ENCODE measurements at regions not wholly inside any gene's neighbourhood (a gene's known extent, or its start where the extent isn't known, plus 50 kb on each side); places are given as distances from the start of the nearest gene placed in this dataset.
"Not testable (repeated sequence)": the region's sequence is repeated elsewhere in the genome, so short reads cannot be mapped to it uniquely, and the experiment has no call there.

DNA sequence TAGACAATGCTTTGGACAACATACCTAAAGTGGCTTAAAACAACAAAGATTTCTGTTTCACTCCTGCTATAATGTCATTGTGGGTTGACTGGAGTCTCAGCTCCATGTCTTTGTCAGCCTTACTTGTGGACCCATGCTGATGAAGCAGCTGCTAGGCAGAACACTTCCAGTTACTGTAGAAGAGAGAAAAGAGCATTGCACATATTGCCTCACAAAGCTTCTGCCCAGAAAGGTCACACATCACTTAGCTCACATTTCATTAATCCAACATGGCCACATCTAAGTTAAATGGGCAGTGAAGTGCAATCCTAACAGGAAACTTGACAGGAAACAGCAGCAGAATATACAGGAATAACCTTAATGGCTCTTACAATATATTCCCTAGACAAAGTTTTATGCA lies 480.5 kb upstream of the HTR1E start:
- no peak for DNase-seq

DNA sequence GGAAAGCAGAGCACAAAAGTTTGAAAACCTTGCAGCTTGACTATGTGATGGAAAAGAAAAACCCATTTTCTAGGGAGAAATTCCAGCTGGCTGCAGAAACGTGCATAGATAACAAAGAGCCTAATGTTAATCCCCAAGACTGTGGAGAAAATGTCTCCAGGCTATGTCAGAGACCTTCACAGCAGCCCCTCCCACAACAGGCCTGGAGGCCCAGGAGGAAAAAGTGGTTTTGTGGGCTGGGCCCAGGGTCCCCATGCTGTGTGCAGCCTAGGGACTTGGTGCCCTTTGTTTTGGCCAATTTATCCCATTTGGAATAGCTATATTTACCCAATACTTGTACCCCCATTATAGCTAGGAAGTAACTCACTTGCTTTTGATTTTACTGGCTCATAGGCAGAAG lies 484.1 kb upstream of the HTR1E start:
- no peak for DNase-seq

DNA sequence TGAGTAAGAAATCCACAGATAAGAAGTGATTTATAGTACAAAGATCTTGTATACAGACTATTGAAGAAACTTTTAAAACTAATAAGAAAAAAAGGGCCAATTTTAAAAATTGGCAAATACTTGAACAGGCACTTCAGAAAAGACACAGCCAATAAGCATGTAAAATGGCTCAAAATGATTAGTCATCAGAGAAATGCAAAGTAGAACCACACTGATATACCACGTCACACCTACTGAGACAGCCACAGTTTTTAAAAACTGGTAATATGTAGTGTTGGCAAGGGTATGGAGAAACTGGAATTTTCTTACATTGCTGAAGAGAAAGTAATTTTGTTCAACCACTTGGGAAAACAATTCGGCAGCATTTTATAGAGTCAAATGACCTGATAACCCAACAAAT lies 488.9 kb upstream of the HTR1E start:
- no peak for DNase-seq

DNA sequence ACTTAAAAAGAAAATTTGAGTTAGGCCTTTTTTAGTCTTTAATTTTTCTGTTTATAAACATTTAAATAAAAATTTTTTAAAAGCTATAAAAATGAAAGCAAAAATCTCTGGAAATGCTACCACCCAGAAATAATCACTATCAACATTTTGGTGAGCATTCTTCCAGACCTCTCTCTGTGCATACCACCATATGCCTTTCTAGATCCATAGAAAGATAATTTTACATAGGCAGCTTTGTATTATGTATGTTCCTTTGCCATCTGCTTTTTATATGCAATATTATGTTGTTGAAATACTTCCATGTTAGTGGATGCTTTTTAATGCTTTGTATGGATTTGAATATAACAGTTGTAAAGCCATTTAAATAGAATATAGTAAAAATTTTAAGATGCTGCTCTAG lies 496.7 kb upstream of the HTR1E start:
- no peak for DNase-seq

DNA sequence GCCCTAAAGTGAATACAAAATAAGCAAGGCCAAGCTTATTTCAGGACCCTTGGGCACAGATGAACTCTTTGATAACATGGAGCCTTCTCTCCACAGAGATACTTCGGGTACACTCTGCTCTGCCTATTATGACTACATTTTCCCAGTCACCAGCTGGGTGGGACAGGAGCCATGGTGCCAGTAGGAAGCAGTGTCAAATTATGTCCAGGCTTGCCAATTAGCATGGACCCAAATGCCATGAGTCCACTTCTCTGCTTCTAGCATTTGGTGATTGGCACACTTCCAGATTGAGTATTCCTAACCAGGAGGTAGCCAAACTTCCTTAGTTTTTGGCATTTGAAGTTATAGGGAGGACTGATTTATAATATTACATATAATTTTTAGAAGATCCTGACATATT lies 513.8 kb upstream of the HTR1E start:
- DNase-seq: no peak

DNA sequence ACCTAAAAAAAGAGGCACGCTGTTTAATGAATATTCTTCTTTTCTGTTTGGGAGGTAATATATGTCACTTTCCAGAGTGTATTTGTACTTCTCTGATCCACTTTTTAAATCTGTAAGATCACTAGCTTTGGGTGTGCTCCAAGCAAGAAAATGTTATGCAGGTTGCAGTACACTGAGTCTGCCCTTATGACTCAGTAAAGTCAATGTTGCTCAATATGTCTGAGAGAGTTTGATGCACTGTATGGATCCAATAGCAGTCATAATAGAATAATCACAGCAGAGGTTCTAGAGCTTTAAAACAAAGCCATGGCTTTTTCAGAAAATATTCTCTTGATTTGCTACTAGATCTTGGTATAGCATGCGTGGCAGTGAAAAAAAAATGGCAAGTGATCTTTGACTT lies 525.3 kb upstream of the HTR1E start:
- no peak for DNase-seq

DNA sequence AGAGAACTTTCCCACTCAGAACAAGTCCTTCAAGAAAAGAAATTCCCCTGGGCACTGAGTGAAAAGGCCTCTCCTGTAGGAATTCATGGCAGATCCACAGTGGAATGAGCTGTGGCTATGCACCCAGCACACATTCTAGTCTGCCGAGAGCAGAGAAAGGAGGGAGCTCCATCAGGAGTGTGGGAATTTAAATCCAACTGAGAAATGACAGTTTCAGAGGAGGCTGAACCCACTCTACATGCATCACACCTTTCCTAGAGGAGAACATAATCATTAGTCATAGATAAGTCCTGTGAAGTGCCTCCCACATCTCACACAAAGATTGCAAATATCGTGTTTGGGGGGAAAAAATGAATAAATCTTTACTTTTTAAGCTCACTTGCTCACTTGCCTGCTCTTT lies 530.2 kb upstream of the HTR1E start:
- no peak for DNase-seq

DNA sequence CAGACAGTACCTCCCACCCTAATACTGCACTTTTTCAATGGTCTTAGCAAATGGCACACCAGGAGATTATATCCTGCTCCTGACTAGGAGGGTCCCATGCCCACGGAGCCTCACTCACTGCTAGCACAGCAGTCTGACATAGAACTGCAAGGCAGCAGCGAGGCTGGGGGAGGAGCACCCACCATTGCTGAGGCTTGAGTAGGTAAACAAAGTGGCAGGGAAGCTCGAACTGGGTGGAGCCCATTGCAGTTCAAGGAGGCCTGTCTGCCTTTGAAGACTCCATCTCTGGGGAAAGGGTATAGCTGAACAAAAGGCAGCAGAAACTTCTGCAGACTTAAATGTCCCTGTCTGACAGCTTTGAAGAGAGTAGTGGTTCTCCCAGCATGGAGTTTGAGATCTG lies 544.5 kb upstream of the HTR1E start:
- DNase-seq: not testable (repeated sequence)

DNA sequence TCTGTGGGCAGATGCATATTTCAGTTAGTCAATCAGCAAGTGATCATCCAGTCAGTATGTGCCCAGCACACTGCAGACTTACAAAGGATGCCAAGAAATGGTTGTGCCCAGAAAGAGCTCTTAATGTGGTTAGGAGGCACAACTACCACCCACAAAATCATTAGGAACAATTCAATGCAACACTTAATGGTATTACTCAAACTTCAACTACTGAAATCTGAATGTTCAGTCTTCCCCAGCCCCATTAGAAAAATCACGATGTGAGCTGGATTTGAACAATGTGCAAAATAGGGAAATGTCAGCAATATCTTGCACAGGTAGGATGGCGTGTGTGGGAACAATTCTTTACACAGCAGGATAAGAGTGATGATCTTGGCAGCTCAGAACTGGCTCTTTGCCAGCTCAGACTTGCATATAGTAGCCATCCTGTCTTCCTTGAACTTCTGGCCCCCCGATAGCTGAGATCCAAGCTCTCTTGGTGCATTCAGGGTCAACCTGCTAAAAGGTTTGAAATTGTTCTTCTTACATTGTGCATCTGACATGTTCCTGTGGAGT lies 556.7 kb upstream of the HTR1E start:
- DNase-seq: no peak

DNA sequence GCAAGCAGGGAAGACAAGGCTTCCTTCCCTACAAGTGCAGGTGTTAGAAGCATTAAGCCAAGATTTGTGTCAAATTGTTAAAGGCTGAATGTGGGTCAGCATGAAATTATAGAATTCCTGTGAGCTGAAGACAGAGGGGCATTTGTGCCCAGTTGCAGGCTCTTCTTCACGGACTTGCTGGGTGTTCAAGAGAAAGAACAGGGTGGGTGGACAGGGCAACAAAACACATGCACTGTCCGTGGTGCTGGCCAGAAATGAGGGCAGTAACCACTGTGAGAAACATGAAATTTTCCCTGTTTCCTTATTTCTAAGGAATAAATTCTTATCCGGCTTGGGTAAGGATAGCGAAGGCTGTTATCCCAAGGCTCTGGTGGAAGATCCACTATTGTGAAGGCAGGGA lies 579.5 kb upstream of the HTR1E start:
- DNase-seq: no peak

DNA sequence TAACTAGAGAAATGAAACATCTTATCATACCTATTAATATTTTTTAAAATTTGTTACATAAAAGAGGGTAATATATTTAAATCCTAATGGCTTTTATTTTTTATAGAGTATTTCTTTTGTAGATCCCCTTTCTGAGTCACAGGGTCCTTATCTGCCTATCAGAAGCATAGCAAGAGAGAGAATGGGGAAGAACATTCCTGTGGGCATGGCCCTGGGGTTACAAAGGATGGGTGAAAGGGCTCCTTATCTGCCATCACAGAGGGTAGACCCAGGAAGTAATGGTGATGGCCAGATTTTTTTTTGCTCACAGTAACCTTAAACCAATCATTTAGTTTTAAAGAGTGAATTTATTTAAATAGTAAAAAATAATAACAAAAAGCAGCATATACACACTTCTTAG lies 582.1 kb upstream of the HTR1E start:
- DNase-seq: no peak

DNA sequence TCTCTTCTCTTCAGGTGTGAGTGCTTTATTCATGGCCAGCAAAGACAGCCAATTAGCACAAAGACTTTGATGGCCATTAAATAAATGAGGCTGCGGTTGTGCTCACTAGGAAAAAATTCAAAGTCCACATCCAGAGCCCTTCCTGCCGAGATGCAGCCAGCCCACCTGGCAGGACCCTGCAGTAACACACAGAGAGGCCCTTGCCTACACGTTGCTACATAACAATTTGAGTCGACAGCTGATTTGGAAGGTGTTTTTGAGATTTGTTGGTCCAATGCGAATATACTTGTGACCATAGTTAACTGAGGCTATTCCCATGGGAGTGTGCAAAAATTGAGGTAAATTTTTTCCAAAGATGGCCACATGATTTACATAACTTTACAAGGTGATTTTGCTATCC lies 605.4 kb upstream of the HTR1E start:
- no peak for DNase-seq

DNA sequence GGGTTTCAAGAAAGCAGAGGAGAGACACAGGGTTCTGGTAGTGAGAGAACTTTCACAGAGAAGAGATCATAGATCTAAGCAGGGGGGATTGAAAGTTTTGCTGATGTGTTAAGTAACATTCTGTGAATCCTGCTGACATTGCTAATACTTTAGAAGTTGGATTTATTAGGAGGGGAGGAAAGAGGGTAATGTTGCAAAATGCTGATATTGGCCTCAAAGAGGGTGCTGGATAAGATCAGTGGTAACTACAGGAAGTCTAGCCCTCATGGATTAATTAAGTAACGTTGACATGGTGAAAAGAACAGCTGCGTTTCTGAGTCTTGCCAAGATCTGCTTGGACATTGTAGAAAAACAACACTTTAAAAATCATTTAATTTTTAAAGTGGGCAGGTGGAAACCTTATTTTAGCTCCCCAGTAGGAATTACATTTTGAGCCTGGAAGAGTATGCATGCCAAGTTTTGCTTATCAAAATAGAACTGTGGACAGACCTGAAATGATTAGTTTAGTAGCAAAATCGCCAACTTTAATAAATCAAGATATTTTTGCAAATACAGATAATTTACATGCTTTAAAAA lies 606.0 kb upstream of the HTR1E start:
- no peak for DNase-seq

DNA sequence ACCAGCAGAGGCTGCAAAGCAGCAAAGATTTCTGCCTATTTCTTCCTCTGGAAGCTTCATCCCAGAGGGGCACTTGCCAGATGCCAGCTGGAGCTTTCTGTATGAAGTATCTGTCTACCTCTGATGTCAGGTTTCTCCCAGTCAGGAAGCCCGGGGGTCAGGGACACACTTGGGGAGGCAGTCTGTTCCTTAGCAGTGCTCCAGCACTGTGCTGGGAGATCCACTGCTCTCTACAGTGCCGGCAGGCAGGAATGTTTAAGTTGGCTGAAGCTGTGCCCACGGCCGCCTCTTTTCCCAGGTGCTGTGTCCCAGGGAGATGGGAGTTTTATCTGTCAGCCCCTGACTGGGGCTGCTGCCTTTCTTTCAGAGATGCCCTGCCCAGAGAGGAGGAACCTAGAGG lies 631.1 kb upstream of the HTR1E start:
- no peak for DNase-seq

DNA sequence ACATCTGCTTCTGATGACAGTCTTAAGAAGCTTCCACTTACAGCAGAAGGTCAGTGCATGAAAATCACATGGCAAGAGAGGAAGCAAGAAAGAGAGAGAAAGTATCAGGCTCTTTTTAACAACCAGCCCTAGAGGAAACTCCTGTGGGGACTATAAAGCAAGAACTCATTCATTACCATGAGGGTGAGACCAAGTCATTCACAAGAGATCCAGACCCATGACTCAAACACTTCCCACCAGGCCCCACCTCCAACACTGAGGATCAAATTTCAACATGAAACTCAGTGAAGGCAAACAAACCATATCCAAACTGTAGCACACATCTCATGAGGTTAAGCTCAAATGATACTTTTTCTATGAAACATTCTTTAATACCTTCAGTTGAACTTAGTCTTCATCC lies 643.2 kb upstream of the SYNCRIP start:
- no peak for DNase-seq

DNA sequence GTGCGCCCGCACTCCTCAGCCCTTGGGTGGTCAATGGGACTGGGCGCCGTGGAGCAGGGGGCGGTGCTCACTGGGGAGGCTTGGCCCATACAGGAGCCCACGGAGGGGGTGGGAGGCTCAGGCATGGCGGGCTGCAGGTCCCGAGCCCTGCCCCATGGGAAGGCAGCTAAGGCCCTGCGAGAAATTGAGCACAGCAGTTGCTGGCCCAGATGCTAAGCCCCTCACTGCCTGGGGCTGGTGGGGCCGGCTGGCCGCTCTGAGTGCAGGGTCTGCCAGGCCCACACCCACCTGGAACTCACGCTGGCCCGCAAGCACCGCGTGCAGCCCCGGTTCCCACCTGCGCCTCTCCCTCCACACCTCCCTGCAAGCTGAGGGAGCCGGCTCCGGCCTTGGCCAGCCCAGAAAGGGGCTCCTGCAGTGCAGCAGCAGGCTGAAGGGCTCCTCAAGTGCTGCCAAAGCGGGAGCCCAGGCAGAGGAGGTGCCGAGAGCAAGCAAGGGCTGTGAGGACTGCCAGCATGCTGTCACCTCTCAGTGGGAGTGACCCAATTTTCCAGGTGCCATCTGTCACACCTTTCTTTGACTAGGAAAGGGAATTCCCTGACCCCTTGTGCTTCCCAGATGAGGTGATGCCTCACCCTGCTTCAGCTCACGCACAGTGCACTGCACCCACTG lies 642.3 kb upstream of the SYNCRIP start:
- not testable (repeated sequence) for DNase-seq

DNA sequence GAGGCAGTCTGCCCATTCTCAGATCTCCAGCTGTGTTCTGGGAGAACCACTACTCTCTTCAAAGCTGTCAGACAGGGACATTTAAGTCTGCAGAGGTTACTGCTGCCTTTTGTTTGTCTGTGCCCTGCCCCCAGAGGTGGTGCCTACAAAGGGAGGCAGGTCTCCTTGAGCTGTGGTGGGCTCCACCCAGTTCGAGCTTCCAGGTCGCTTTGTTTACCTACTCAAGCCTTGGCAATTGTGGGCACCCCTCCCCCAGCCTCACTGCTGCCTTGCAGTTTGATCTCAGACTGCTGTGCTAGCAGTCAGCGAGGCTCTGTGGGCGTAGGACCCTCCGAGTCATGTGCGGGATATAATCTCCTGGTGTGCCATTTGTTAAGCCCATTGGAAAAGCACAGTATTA lies 640.9 kb upstream of the SYNCRIP start:
- DNase-seq: not testable (repeated sequence)

DNA sequence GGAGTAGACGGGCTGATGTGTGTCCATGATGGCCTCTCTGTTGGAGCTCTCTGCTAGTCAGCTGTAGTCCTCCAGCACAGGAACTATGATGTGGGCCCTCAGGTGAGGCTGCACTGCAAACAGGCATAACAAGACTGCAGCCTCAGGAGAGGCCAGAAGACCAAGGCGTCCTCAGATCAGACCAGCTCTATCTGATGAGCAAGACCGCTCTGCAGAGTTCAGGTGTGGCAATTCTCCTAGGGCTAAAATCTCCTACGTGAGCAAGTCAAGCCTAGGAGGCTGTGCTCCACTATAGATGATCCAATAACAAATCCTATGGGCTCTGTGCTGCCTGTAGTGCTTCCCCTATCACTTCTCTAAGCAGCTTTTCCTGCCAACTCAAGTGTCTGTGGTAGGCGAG lies 633.4 kb upstream of the SYNCRIP start:
- DNase-seq: no peak

DNA sequence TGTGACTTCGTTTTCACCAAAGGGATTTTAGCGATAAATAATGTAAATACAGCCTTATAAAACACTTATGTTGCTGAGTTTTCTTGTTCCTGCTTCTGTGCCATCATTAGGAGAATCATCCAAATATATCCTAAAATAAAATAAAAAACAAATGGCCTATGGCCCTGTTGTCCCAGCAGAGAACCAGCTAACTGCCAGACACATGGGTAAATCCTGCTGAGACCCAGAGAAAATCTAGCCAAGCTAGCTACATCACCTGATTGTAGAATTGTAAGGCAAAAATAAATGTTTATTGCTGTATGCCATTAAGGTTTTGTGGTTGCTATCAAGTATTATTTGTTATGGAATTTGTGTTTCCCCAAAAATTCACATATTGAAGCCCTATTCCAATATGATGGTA lies 631.2 kb upstream of the SYNCRIP start:
- no peak for DNase-seq

DNA sequence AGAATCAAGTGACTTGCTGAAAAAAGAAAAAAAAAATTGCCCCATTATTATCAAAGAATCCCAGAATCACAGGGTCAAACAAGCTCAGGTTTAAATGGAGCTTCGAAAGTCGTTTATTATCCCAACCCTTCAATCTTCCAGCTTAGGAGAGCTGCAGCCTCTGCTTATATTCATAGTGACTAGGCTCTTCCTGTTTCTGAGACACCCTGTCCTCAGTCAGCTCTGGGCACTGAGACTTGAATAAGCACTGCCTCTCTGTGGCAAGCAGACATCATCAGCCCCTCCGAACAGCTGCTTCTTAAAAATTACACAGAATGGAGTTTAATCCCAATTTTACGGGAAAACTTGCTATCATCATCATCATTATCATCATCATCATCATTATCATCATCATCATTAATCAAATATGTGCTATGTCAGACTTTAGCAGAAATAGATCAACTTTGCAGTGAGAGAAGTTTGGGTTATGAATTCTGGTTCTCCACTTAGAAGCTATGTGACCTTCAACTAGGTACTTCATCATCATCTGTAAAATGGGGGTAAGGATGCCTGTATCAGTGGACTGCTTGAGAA lies 614.0 kb upstream of the SYNCRIP start:
- DNase-seq: no peak

DNA sequence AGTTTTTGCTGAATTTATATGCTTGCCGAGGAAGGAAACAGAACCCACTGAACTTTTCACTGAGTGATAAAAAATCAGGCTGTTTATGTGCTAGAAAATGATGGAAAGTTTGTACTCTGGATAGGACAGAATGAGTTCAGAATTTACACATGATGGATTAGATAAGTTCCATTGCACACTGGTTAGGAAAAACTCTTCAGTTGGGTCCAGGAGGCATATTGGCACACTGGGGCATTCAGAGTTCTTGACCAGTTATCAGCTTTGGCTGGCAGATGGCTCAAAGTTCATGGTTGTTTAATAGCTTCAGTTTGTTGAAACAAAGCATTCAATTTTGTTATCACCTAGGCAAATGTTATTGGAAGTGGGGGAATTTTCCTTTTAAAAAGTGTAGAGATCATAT lies 613.3 kb upstream of the SYNCRIP start:
- DNase-seq: no peak

DNA sequence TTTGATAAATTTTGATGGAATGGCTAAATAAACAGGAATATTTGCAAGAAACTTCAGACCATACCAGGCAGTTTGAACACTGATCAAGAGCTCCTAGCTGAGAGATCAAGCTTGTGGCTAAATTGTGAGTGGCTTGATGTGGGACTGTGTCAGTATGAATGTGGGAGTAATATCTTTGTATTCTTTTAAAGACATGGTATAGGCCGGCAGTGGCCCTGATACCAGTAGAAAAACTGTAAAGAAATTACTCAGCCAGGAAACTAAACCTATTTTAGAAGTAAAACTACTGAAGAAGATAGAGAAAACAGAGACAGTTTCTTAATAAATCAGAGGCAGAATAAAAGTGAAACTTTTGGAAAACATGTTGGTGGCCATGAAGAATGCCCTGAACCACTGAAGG lies 608.4 kb upstream of the SYNCRIP start:
- DNase-seq: no peak

DNA sequence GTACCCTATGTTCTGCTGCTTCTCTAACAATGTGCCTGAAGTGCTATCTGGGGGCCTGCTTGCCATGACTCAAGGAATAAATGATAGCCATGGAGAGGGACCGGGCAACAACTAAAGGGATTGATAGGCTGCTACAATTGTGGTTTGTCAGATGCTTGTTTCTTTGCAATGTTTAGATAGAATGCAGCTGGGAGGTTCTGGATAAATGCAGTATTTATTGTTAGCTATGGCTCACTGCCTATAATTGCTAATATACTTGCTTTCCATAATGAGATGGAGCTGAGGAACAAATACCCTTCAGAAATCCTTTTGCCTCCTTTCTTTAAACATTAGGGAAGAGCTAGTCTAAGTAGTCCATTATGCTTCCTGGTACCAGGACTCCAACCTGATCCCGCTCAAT lies 575.2 kb upstream of the SYNCRIP start:
- no peak for DNase-seq

DNA sequence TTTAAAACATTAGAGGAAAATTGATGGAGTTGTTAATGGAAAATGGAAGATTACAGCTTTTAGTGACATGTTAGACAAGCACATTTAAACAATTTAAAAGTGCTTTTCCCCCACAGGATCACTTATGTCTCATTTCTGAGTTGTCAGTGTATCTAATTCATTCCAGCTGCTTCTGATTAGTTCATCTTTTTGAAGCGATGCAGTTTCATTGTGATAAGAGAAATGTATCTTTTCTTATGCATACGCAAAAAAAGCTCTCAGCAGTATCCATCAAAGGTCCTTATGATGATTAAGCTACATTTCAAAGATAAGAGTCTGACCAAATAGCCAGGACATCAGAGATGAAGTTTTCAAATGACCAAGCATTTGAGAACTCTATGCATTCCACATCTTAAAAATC lies 572.6 kb upstream of the SYNCRIP start:
- no peak for DNase-seq

DNA sequence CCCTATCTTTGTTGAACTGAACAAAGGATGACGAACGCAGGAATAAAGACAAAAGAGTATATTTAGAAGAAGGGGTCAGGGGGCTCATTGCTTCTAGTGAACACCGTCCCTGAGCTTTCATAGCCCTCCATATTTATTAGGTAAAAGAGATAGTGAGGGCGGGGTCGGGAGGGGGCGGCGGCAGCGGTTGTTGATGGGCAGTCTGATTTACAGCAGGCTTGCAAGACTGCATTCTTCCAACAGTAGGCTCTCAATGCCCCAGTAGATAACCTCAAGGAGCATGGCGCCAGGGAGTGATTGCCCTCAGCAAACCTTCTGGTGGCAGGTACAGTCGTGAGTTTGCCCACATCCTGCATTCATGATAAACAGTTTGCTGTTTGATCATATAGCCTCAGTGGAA lies 563.3 kb upstream of the SYNCRIP start:
- no peak for DNase-seq

Data from DMS79 treated with DMSO at 0.1 percent for 48 hours (cell line).